ENCODE measurements at regions not wholly inside any gene's neighbourhood (a gene's known extent, or its start where the extent isn't known, plus 50 kb on each side); places are given as distances from the start of the nearest gene placed in this dataset.

DNA sequence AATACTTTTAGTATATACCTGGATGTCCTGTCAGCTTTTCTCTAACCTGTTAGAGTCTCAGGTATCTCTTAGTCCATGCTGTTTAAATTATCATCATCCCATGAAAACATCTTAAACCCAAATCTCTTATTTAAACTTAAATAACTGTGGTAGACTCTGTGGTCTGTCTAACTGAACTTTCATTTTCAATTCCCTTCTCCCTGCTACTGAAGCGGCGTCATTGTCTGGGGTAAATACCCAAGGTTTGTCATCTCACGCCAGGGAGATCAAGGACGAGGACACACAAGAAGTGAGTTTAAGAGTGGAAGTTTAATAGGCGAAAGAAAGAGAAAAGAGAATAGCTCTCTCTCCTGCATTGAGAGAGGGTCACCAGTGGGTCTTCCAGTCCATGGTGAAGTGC lies 804.4 kb upstream of the CELF2 start:
- H3K4ac ChIP-seq (ENCODE audit: low read depth, low read length), result no peak overlapping the region
- no peak overlapping the region for H2AFZ ChIP-seq (replicated peaks; ENCODE audit: low read length, poor library complexity)
- H3K4me1 ChIP-seq (ENCODE audit: control insufficient read depth, insufficient read depth, low read length), result no peaks in the 10 kb centered on the region
- no peak overlapping the region for H3K23ac ChIP-seq (ENCODE audit: low read depth, low read length)
- H2AK5ac ChIP-seq (ENCODE audit: low read depth, low read length), result no peak overlapping the region
- POLR2A ChIA-PET (ENCODE audit: unreplicated experiment), result no interaction called here
- intact Hi-C loops (cut with micrococcal nuclease) (no loop called here), in situ Hi-C loops (cut with MboI; ENCODE audit: low sequenced_read_pairs) (no loop called here), dilution Hi-C loops (cut with HindIII; ENCODE audit: low sequenced_read_pairs, unreplicated experiment) (no loop called here)
- H2BK5ac ChIP-seq (ENCODE audit: low read depth, low read length, poor library complexity, severe bottlenecking), result no peak overlapping the region
- H2BK20ac ChIP-seq (ENCODE audit: low read depth, low read length), result no peak overlapping the region
- no peaks in the 10 kb centered on the region for H3K79me1 ChIP-seq (ENCODE audit: low read depth in 1 of 2, low read length in 2 of 2)
- no peak overlapping the region for H2BK15ac ChIP-seq (ENCODE audit: low read depth, low read length)
- no peaks in the 10 kb centered on the region for H3K9me3 ChIP-seq (ENCODE audit: control insufficient read depth, insufficient read depth, low read length)
- H3K56ac ChIP-seq (ENCODE audit: extremely low read depth, insufficient read depth, low read length), result no peak overlapping the region
- 93% methylated on average over 2 of the region's 5 CpGs; no CpG with 5 or more reads in 1 of the 2 experiments for WGBS, 2 experiments (ENCODE audit: extremely low coverage in 2 of 2, insufficient read length in 1 of 2)
- no peaks in the 10 kb centered on the region for H3K36me3 ChIP-seq (ENCODE audit: control insufficient read depth, insufficient read depth, low read length)
- no peak overlapping the region for H3K4me3 ChIP-seq (ENCODE audit: insufficient read depth, low read depth, low read length)
- H3K14ac ChIP-seq (replicated peaks; ENCODE audit: low read depth, low read length), result no peak overlapping the region
- no peak overlapping the region for H2BK120ac ChIP-seq (ENCODE audit: low read depth, low read length)
- H3K4me2 ChIP-seq (ENCODE audit: low read depth, low read length), result no peak overlapping the region
- no peak for DNase-seq
- no peak overlapping the region for H4K8ac ChIP-seq (ENCODE audit: low read depth in 2 of 2, low read length in 2 of 2)
- H4K20me1 ChIP-seq (ENCODE audit: insufficient read depth, low read length), result no peaks in the 10 kb centered on the region
- CTCF ChIA-PET, result no interaction called here
- H3K9me1 ChIP-seq (ENCODE audit: insufficient read depth, low read length), result no peaks in the 10 kb centered on the region
- no peak overlapping the region for H3K27ac ChIP-seq (ENCODE audit: insufficient read depth, low read length)
- H2AK9ac ChIP-seq (replicated peaks; ENCODE audit: low read depth, low read length, poor library complexity), result no peak overlapping the region
- no peak overlapping the region for H4K5ac ChIP-seq (ENCODE audit: low read depth, low read length)
- no peak overlapping the region for H3K9ac ChIP-seq (ENCODE audit: low read depth, low read length)
- H4K91ac ChIP-seq (ENCODE audit: insufficient read depth, low read depth, low read length), result no peak overlapping the region
- H3K18ac ChIP-seq (ENCODE audit: low read depth, low read length), result no peak overlapping the region
- BruUV-seq (replicated peaks), result no TSS peak
- H3K27me3 ChIP-seq (ENCODE audit: control insufficient read depth, insufficient read depth, low read length), result no peaks in the 10 kb centered on the region
- TF ChIP-seq RCOR1 (IDR thresholded peaks at IDR 0.05; ENCODE audit: insufficient replicate concordance, low read length), result no peak
- TF ChIP-seq, protein P1, sequence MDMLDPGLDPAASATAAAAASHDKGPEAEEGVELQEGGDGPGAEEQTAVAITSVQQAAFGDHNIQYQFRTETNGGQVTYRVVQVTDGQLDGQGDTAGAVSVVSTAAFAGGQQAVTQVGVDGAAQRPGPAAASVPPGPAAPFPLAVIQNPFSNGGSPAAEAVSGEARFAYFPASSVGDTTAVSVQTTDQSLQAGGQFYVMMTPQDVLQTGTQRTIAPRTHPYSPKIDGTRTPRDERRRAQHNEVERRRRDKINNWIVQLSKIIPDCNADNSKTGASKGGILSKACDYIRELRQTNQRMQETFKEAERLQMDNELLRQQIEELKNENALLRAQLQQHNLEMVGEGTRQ (IDR thresholded peaks at IDR 0.05; ENCODE audit: low read depth, low read length), result no peak
- TF ChIP-seq SMC3 (IDR thresholded peaks at IDR 0.05; ENCODE audit: low read depth, low read length), result no peak
- TF ChIP-seq FOS (IDR thresholded peaks at IDR 0.05; ENCODE audit: low read depth, low read length), result no peak
- TF ChIP-seq, protein P2, sequence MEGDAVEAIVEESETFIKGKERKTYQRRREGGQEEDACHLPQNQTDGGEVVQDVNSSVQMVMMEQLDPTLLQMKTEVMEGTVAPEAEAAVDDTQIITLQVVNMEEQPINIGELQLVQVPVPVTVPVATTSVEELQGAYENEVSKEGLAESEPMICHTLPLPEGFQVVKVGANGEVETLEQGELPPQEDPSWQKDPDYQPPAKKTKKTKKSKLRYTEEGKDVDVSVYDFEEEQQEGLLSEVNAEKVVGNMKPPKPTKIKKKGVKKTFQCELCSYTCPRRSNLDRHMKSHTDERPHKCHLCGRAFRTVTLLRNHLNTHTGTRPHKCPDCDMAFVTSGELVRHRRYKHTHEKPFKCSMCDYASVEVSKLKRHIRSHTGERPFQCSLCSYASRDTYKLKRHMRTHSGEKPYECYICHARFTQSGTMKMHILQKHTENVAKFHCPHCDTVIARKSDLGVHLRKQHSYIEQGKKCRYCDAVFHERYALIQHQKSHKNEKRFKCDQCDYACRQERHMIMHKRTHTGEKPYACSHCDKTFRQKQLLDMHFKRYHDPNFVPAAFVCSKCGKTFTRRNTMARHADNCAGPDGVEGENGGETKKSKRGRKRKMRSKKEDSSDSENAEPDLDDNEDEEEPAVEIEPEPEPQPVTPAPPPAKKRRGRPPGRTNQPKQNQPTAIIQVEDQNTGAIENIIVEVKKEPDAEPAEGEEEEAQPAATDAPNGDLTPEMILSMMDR (conservative IDR thresholded peaks at IDR 0.05; ENCODE audit: low read depth, low read length), result no peak
- TF ChIP-seq RAD21 (IDR thresholded peaks at IDR 0.05; ENCODE audit: low read length), result no peak
- no peak for TF ChIP-seq MAZ (IDR thresholded peaks at IDR 0.05; ENCODE audit: borderline replicate concordance, low read depth, low read length)
- no peak for ATAC-seq (ENCODE audit: low read depth)

All from IMR-90 (cell line).